CD4-positive, alpha-beta memory T cell (primary cell): ENCODE measurements at regions not wholly inside any gene's neighbourhood (a gene's known extent, or its start where the extent isn't known, plus 50 kb on each side); places are given as distances from the start of the nearest gene placed in this dataset.
"Not testable (repeated sequence)": the region's sequence is repeated elsewhere in the genome, so short reads cannot be mapped to it uniquely, and the experiment has no call there.

Source experiments
- CTCF ChIA-PET: fragments of 350-600 bp; sonication (Branson Sonifier 250); formaldehyde crosslinking; loops from one replicate; lab custom pipeline; 2021; ENCODE audit warnings: inconsistent platforms; ENCODE audit not compliant: partially characterized antibody; lab: Charles Lee
- POLR2A ChIA-PET: fragments of 350-600 bp; sonication (Branson Sonifier 250); formaldehyde crosslinking; loops from one replicate; lab custom pipeline; 2021; ENCODE audit not compliant: partially characterized antibody; lab: Charles Lee
- DNase-seq, 5 donors: peaks; one replicate each; pipeline versions ENCODE4 v3.0.0 to v3.0.0-alpha.2; 2020 to 2022; ENCODE audit warnings: mixed read lengths in 1 of 5
- H3K27ac ChIP-seq: one replicate; pipeline ENCODE4 v1.7.0; 2013; ENCODE audit warnings: low read depth, low read length
- H3K27me3 ChIP-seq: 2 replicates; pipeline ENCODE4 v1.7.0; 2013; ENCODE audit warnings: mild to moderate bottlenecking, low read length, moderate library complexity; ENCODE audit not compliant: insufficient read depth
- H3K36me3 ChIP-seq: 2 replicates; pipeline ENCODE4 v1.7.0; 2013; ENCODE audit warnings: mild to moderate bottlenecking, low read length, moderate library complexity; ENCODE audit not compliant: insufficient read depth
- H3K4me1 ChIP-seq: 2 replicates; pipeline ENCODE4 v1.7.0; 2013; ENCODE audit warnings: mild to moderate bottlenecking, low read length, moderate library complexity; ENCODE audit not compliant: insufficient read depth
- H3K4me3 ChIP-seq, 2 donors: one replicate each; pipeline ENCODE4 v1.7.0; 2013; ENCODE audit warnings: low read length in 2 of 2, mild to moderate bottlenecking in 1 of 2
- H3K9me3 ChIP-seq, 2 donors: one replicate each; pipeline ENCODE4 v1.7.0; 2013; ENCODE audit warnings: low read length in 2 of 2, control low read depth in 1 of 2; ENCODE audit not compliant: control insufficient read depth in 1 of 2
- H3K27ac Mint-ChIP-seq, 7 donors: one replicate each; pipeline ENCODE4 v1.8.0; 2020 to 2021; ENCODE audit warnings: mixed read lengths in 7 of 7, mild to moderate bottlenecking in 6 of 7, inconsistent platforms in 3 of 7, moderate library complexity in 3 of 7
- H3K27me3 Mint-ChIP-seq, 2 donors: one replicate each; pipeline ENCODE4 v1.8.0; 2020 to 2021; ENCODE audit warnings: mixed read lengths in 2 of 2
- H3K36me3 Mint-ChIP-seq, 2 donors: one replicate each; pipeline ENCODE4 v1.8.0; 2020 to 2021; ENCODE audit warnings: mixed read lengths in 2 of 2, inconsistent platforms in 1 of 2, mild to moderate bottlenecking in 1 of 2
- H3K4me1 Mint-ChIP-seq, 4 donors: one replicate each; pipeline ENCODE4 v1.8.0; 2020 to 2021; ENCODE audit warnings: mixed read lengths in 4 of 4, mild to moderate bottlenecking in 1 of 4
- H3K4me3 Mint-ChIP-seq, 8 donors: one replicate each; pipeline ENCODE4 v1.8.0; 2020 to 2021; ENCODE audit warnings: mixed read lengths in 8 of 8, mild to moderate bottlenecking in 7 of 8, moderate library complexity in 6 of 8, inconsistent platforms in 3 of 8
- H3K9me3 Mint-ChIP-seq, 8 donors: one replicate each; pipeline ENCODE4 v1.8.0; 2020 to 2021; ENCODE audit warnings: mixed read lengths in 8 of 8, mild to moderate bottlenecking in 5 of 8, inconsistent platforms in 3 of 8, moderate library complexity in 1 of 8
- intact Hi-C: fragments of 100-400 bp; cut with micrococcal nuclease; formaldehyde crosslinking; loops from one replicate; pipeline ENCODE4 v1.15.1; 2023

GRCh38 chr7:13748998-13749397, 240.5 kb downstream of the ETV1 start:
- Histone ChIP-seq H3K9me3 (no peaks in the 10 kb centered on the region), H3K4me3 (no peak overlapping the region), H3K36me3 (no peaks in the 10 kb centered on the region), H3K4me1 (no peaks in the 10 kb centered on the region), H3K27ac (no peak overlapping the region), H3K27me3 (no peaks in the 10 kb centered on the region)
- Mint-ChIP-seq H3K36me3 (no peaks in the 10 kb centered on the region), H3K27me3 (peaks cover 0 to 3% of the 10 kb centered on the region in 2 donors), H3K4me1 (peaks cover 0 to 1% (median 0%) of the 10 kb centered on the region in 4 donors), H3K27ac (no peak overlapping the region), H3K9me3 (no peaks in the 10 kb centered on the region), H3K4me3 (no peak overlapping the region)
- ChIA-PET POLR2A (no interaction called here), CTCF (no interaction called here)
- intact Hi-C loops = no loop called here
- no peak for DNase-seq

DNA sequence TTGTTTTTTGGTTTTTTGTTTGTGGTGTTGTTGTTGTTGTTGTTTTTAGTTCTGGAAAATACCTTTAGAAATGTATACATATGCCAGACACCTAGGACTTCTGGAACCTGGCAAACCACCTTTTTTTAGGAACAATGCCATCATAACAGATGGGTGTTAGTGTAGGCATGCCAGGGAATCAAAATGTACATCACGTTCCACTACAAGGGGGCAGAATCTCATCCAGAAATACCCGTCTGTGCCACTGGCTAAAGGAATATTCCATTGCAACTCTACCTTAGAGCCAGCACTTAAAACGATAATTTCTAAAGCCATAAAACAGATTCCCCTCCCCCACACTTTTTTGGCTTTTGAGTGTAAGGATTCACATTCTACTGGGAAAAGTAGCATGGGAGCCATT, 239.8 kb downstream of the ETV1 start:
- ChIA-PET POLR2A (no interaction called here), CTCF (no interaction called here)
- DNase-seq = no peak
- intact Hi-C loops = no loop called here
- Histone ChIP-seq H3K4me3 (no peak overlapping the region), H3K9me3 (no peaks in the 10 kb centered on the region), H3K4me1 (no peaks in the 10 kb centered on the region), H3K27ac (no peak overlapping the region), H3K27me3 (no peaks in the 10 kb centered on the region), H3K36me3 (no peaks in the 10 kb centered on the region)
- peaks cover 0 to 3% of the 10 kb centered on the region in 2 donors for H3K27me3 Mint-ChIP-seq
- no peaks in the 10 kb centered on the region for H3K9me3 Mint-ChIP-seq
- H3K4me1 Mint-ChIP-seq = peaks cover 0 to 1% (median 0%) of the 10 kb centered on the region in 4 donors
- no peak overlapping the region for H3K27ac Mint-ChIP-seq
- H3K36me3 Mint-ChIP-seq = no peaks in the 10 kb centered on the region
- no peak overlapping the region for H3K4me3 Mint-ChIP-seq

DNA sequence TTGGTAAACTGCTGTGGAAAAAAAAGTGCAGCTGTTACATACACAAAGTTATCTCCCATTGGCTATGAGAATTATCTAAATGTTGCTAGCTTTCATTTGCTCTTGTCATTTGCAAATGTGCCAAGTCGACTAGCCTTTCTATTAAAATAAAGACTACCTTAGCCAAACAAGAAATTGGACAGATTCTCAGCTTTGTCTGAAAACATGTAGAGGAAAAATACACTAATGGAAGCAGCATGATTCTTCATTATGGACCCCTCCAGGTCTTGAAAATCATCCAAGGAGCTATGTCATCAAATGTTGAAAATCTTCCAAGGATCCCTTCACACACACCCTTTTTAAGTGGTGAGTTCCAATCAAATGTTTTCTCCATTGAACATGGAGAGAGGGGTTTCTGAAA, 237.7 kb downstream of the ETV1 start:
- Mint-ChIP-seq H3K27me3 (peaks cover 0 to 2% of the 10 kb centered on the region in 2 donors), H3K4me1 (peaks cover 0 to 1% (median 0%) of the 10 kb centered on the region in 4 donors), H3K27ac (no peak overlapping the region), H3K4me3 (no peak overlapping the region), H3K36me3 (no peaks in the 10 kb centered on the region), H3K9me3 (peaks cover 0 to 4% (median 0%) of the 10 kb centered on the region in 8 donors)
- H3K9me3 ChIP-seq = no peaks in the 10 kb centered on the region
- no peak overlapping the region for H3K27ac ChIP-seq
- ChIA-PET POLR2A (no interaction called here), CTCF (no interaction called here)
- no peaks in the 10 kb centered on the region for H3K36me3 ChIP-seq
- no peaks in the 10 kb centered on the region for H3K27me3 ChIP-seq
- DNase-seq = no peak
- no peaks in the 10 kb centered on the region for H3K4me1 ChIP-seq
- H3K4me3 ChIP-seq = no peak overlapping the region
- intact Hi-C loops = no loop called here

- Mint-ChIP-seq H3K4me3 (no peak overlapping the region), H3K4me1 (peaks cover 0 to 1% (median 0%) of the 10 kb centered on the region in 4 donors), H3K36me3 (no peaks in the 10 kb centered on the region), H3K27me3 (peaks cover 0 to 2% of the 10 kb centered on the region in 2 donors), H3K9me3 (peaks cover 0 to 4% (median 0%) of the 10 kb centered on the region in 8 donors), H3K27ac (no peak overlapping the region)
- H3K4me1 ChIP-seq = no peaks in the 10 kb centered on the region
- CTCF ChIA-PET = interaction anchor here (1.3 kb wide), 1 partner anchor 21 kb away, joined by 3 read pairs; no protein-coding TSS in a partner anchor
- POLR2A ChIA-PET = no interaction called here
- intact Hi-C loops = no loop called here
- DNase-seq = no peak
- H3K36me3 ChIP-seq = no peaks in the 10 kb centered on the region
- H3K9me3 ChIP-seq = no peaks in the 10 kb centered on the region
- H3K27me3 ChIP-seq = no peaks in the 10 kb centered on the region
- no peak overlapping the region for H3K27ac ChIP-seq
- no peak overlapping the region for H3K4me3 ChIP-seq
These were observed 231.6 kb downstream of the ETV1 start for GRCh38 chr7:13757841-13758240.

GRCh38 chr7:13765853-13766252, 223.6 kb downstream of the ETV1 start:
- POLR2A ChIA-PET, H3K4me1 Mint-ChIP-seq, H3K27me3 Mint-ChIP-seq, H3K9me3 Mint-ChIP-seq, H3K9me3 ChIP-seq, intact Hi-C loops, H3K36me3 Mint-ChIP-seq, H3K27ac ChIP-seq, H3K4me3 ChIP-seq, H3K27me3 ChIP-seq, H3K4me3 Mint-ChIP-seq, H3K36me3 ChIP-seq, H3K4me1 ChIP-seq, DNase-seq, H3K27ac Mint-ChIP-seq, CTCF ChIA-PET: not testable (repeated sequence)

GRCh38 chr7:13770305-13770704, 219.2 kb downstream of the ETV1 start:
- Mint-ChIP-seq H3K36me3 (no peaks in the 10 kb centered on the region), H3K27me3 (peaks cover 0 to under 1% of the 10 kb centered on the region in 2 donors), H3K4me3 (no peak overlapping the region), H3K9me3 (peaks cover 0 to 5% (median 0%) of the 10 kb centered on the region in 8 donors), H3K27ac (no peak overlapping the region), H3K4me1 (no peaks in the 10 kb centered on the region)
- H3K9me3 ChIP-seq = no peaks in the 10 kb centered on the region
- H3K27me3 ChIP-seq = no peaks in the 10 kb centered on the region
- CTCF ChIA-PET = interaction anchor here (0.5 kb wide), 1 partner anchor 446 kb away, joined by 3 read pairs; no protein-coding TSS in a partner anchor
- intact Hi-C loops = no loop called here
- no peak for DNase-seq
- POLR2A ChIA-PET = no interaction called here
- no peaks in the 10 kb centered on the region for H3K4me1 ChIP-seq
- H3K27ac ChIP-seq = no peak overlapping the region
- no peak overlapping the region for H3K4me3 ChIP-seq
- H3K36me3 ChIP-seq = no peaks in the 10 kb centered on the region

DNA sequence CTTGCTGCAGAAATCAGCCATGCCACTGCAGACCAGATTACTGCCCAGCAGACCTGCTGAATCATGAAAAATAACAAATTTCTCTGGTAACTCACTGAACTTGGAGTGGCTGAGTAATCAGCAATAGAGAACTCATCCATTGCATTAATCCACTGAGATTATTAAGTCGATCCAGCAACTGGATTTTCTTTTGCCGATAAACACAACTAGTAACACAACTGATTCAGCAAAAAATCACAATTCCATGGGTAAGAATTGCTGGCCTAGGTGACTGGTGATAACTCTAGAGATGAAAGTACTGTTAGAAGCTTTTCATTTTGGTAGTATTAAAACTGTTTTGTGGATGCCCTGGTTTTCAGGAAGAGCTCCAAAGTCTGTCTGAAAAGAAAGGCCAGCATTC, 214.5 kb downstream of the ETV1 start:
- H3K36me3 Mint-ChIP-seq = no peaks in the 10 kb centered on the region
- no peak overlapping the region for H3K4me3 Mint-ChIP-seq
- H3K27me3 Mint-ChIP-seq = no peaks in the 10 kb centered on the region
- ChIA-PET CTCF (no interaction called here), POLR2A (no interaction called here)
- no peak for DNase-seq
- intact Hi-C loops = no loop called here
- peaks cover 0 to 2% (median 0%) of the 10 kb centered on the region in 4 donors for H3K4me1 Mint-ChIP-seq
- Histone ChIP-seq H3K27ac (no peak overlapping the region), H3K4me3 (no peak overlapping the region), H3K36me3 (no peaks in the 10 kb centered on the region), H3K27me3 (no peaks in the 10 kb centered on the region), H3K9me3 (no peaks in the 10 kb centered on the region), H3K4me1 (no peaks in the 10 kb centered on the region)
- no peak overlapping the region for H3K27ac Mint-ChIP-seq
- no peaks in the 10 kb centered on the region for H3K9me3 Mint-ChIP-seq

GRCh38 chr7:13777242-13777641, 212.2 kb downstream of the ETV1 start:
- intact Hi-C loops = no loop called here
- no peak overlapping the region for H3K27ac Mint-ChIP-seq
- H3K27me3 Mint-ChIP-seq = no peaks in the 10 kb centered on the region
- Histone ChIP-seq H3K36me3 (no peaks in the 10 kb centered on the region), H3K9me3 (no peaks in the 10 kb centered on the region), H3K4me3 (no peak overlapping the region), H3K4me1 (no peaks in the 10 kb centered on the region), H3K27ac (no peak overlapping the region), H3K27me3 (no peaks in the 10 kb centered on the region)
- POLR2A ChIA-PET = no interaction called here
- no peaks in the 10 kb centered on the region for H3K36me3 Mint-ChIP-seq
- CTCF ChIA-PET = no interaction called here
- H3K4me3 Mint-ChIP-seq = no peak overlapping the region
- H3K4me1 Mint-ChIP-seq = peaks cover 0 to 2% (median 0%) of the 10 kb centered on the region in 4 donors
- peaks cover 0 to 2% (median 0%) of the 10 kb centered on the region in 8 donors for H3K9me3 Mint-ChIP-seq
- no peak for DNase-seq
